KMS-11 (cell line): ENCODE measurements at regions not wholly inside any gene's neighbourhood (a gene's known extent, or its start where the extent isn't known, plus 50 kb on each side); places are given as distances from the start of the nearest gene placed in this dataset.

Experiments
- H2AFZ ChIP-seq: fragments of 200-600 bp; sonication (generic); 2 replicates; pipeline ENCODE4 v1.6.1; 2016; ENCODE audit warnings: antibody characterized with exemption, mixed run types, low read depth
- H3K27ac ChIP-seq: fragments of 200-600 bp; sonication (generic); 2 replicates; pipeline ENCODE4 v1.6.1; 2016; ENCODE audit warnings: mild to moderate bottlenecking, mixed run types
- H3K27me3 ChIP-seq: fragments of 200-600 bp; sonication (generic); 2 replicates; pipeline ENCODE4 v1.6.1; 2017; ENCODE audit warnings: mild to moderate bottlenecking, low read depth, mixed run types, moderate library complexity; ENCODE audit not compliant: insufficient read depth
- H3K36me3 ChIP-seq: fragments of 200-600 bp; sonication (generic); 2 replicates; pipeline ENCODE4 v1.6.1; 2017; ENCODE audit warnings: mild to moderate bottlenecking, mixed run types; ENCODE audit not compliant: insufficient read depth
- H3K4me1 ChIP-seq: fragments of 200-600 bp; sonication (generic); 2 replicates; pipeline ENCODE4 v1.6.1; 2016; ENCODE audit warnings: mild to moderate bottlenecking, low read depth, mixed run types; ENCODE audit not compliant: poor library complexity, severe bottlenecking
- H3K4me2 ChIP-seq: fragments of 200-600 bp; sonication (generic); 2 replicates; pipeline ENCODE4 v1.7.0; 2016; ENCODE audit warnings: mild to moderate bottlenecking, mixed run types
- H3K4me3 ChIP-seq: fragments of 200-600 bp; sonication (generic); IDR thresholded peaks from 2 replicates; pipeline ENCODE4 v1.6.1; 2017; ENCODE audit warnings: low read depth, low read length, mixed read lengths; ENCODE audit not compliant: insufficient read depth
- H3K79me2 ChIP-seq: fragments of 200-600 bp; sonication (generic); 2 replicates; pipeline ENCODE4 v1.6.1; 2016; ENCODE audit warnings: low read depth, mixed run types; ENCODE audit not compliant: insufficient read depth
- H3K9ac ChIP-seq: fragments of 200-600 bp; sonication (generic); 2 replicates; pipeline ENCODE4 v1.6.1; 2016; ENCODE audit warnings: mild to moderate bottlenecking, mixed run types
- H4K20me1 ChIP-seq: fragments of 200-600 bp; sonication (generic); 2 replicates; pipeline ENCODE4 v1.6.1; 2016; ENCODE audit warnings: mild to moderate bottlenecking, mixed run types; ENCODE audit not compliant: insufficient read depth
- TF ChIP-seq, protein P1 (sequence below): fragments of 200-600 bp; sonication (generic); conservative IDR thresholded peaks from 2 replicates; pipeline ENCODE4 v1.6.1; 2017; ENCODE audit warnings: low read depth, mild to moderate bottlenecking, antibody characterized with exemption, low read length, moderate library complexity, mixed read lengths

DNA sequence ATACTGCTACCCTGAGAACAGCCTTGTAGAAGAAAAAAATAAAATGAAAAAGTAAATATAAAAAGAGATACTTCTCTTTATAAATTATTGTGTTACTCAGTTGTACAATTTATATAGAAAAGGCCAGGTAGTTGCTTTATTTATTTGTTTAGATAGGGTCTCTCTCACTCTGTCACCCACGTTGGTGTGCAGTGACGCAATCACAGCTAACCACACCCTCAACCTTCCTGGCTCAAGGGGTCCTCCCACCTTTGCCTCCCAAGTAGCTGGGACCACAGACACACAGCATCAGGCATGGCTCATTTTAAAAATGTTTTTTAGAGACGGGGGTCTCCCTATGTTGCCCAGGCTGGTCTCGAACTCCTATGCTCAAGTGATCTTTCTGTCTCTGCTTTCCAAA, 175.4 kb upstream of the PZP start:
- TF ChIP-seq, protein P1, sequence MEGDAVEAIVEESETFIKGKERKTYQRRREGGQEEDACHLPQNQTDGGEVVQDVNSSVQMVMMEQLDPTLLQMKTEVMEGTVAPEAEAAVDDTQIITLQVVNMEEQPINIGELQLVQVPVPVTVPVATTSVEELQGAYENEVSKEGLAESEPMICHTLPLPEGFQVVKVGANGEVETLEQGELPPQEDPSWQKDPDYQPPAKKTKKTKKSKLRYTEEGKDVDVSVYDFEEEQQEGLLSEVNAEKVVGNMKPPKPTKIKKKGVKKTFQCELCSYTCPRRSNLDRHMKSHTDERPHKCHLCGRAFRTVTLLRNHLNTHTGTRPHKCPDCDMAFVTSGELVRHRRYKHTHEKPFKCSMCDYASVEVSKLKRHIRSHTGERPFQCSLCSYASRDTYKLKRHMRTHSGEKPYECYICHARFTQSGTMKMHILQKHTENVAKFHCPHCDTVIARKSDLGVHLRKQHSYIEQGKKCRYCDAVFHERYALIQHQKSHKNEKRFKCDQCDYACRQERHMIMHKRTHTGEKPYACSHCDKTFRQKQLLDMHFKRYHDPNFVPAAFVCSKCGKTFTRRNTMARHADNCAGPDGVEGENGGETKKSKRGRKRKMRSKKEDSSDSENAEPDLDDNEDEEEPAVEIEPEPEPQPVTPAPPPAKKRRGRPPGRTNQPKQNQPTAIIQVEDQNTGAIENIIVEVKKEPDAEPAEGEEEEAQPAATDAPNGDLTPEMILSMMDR, result no peak
- Histone ChIP-seq H2AFZ (no peak overlapping the region), H4K20me1 (no peaks in the 10 kb centered on the region), H3K79me2 (no peaks in the 10 kb centered on the region), H3K9ac (no peak overlapping the region), H3K4me3 (no peak overlapping the region), H3K36me3 (no peaks in the 10 kb centered on the region), H3K4me1 (no peaks in the 10 kb centered on the region), H3K4me2 (no peak overlapping the region), H3K27me3 (no peaks in the 10 kb centered on the region), H3K27ac (no peak overlapping the region)

DNA sequence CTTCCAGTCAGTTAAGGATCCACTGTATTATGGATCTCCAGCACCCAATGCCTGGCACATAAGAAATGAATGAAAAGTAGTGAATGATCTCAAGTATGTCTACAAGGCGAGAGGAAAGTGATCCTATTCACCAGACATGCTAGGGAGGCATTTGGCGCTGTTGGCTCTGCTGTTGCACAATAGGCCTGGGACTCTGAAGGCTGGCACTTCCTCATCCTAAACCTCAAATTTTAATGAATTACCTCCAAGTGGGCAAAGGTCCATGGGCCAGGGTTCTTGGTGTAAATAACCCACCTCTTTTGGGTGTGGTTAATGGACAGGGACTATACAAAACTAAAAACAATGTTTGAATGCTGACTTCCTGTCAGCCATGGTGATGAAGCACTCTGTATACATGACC, 173.4 kb upstream of the PZP start:
- H2AFZ ChIP-seq, result no peak overlapping the region
- no peaks in the 10 kb centered on the region for H3K79me2 ChIP-seq
- H3K36me3 ChIP-seq, result no peaks in the 10 kb centered on the region
- no peak overlapping the region for H3K4me3 ChIP-seq
- H3K27me3 ChIP-seq, result no peaks in the 10 kb centered on the region
- no peaks in the 10 kb centered on the region for H4K20me1 ChIP-seq
- no peak overlapping the region for H3K27ac ChIP-seq
- no peak overlapping the region for H3K4me2 ChIP-seq
- TF ChIP-seq, protein P1, result no peak
- H3K4me1 ChIP-seq, result no peaks in the 10 kb centered on the region
- no peak overlapping the region for H3K9ac ChIP-seq

DNA sequence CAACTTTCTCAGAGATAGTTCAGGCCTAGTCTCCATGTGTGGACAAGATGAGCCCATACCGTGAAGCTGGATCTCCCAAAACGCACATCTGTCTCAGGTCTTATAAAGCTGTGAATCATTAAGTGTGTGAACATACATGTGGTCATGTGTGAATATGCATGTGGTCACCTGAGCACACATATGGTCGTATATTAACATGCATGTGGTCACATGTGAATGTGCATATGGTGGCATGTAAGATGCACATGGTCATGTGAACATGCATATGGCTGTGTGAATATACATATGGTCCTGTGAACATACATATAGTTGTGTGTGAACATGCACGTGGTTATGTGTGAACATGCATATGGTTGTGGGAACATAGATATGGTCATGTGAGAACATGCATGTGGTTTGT, 172.5 kb upstream of the PZP start:
- TF ChIP-seq, protein P1, result no peak
- H3K4me2 ChIP-seq, result no peak overlapping the region

DNA sequence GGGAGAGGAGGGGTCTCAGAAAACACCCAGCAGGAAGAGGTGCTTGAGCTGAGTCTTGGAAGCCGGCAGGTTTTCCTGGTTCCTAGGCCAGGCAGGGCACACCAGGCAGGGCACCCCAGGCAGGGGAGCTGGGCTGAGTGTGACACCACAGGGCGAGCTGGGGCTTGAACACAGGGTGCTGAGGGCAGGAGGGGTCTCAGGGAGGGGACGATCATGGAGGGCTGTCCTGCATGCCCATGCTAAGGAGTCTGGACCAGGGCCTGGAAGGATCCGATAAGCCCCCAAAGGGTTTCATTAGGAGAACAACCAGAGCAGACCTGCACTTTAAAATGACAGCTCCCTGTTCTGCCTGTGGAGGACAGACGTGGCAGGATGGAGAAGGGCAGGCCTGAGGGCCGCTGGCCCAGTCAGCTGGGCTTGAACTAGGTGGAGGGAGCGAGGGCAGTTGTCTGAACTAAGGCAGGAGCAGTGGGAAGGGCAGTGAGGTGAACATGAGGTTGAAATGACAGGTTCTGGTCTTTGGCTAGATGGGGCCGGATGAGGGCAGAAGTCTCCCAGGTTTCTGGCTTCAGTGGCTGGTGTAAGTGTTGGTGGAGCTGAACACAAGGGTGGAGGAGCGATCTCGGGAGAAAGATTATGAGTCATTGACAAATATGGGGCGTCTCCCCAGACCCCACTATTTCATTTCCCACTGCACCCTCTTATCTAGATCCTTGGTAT, 171.0 kb upstream of the PZP start:
- H3K27me3 ChIP-seq, result no peaks in the 10 kb centered on the region
- no peak overlapping the region for H3K27ac ChIP-seq
- TF ChIP-seq, protein P1, result no peak; the same call in 1 of the 2 replicates
- H4K20me1 ChIP-seq, result no peaks in the 10 kb centered on the region
- H3K9ac ChIP-seq, result no peak overlapping the region
- no peaks in the 10 kb centered on the region for H3K4me1 ChIP-seq
- H3K4me2 ChIP-seq, result no peak overlapping the region
- no peaks in the 10 kb centered on the region for H3K36me3 ChIP-seq
- H3K4me3 ChIP-seq, result no peak overlapping the region
- H3K79me2 ChIP-seq, result no peaks in the 10 kb centered on the region
- no peak overlapping the region for H2AFZ ChIP-seq

More for the DNA sequence above, 172.5 kb upstream of the PZP start:
- no peaks in the 10 kb centered on the region for H3K27me3 ChIP-seq
- H4K20me1 ChIP-seq, result no peaks in the 10 kb centered on the region
- no peak overlapping the region for H3K9ac ChIP-seq
- no peak overlapping the region for H3K4me3 ChIP-seq
- H2AFZ ChIP-seq, result no peak overlapping the region
- no peaks in the 10 kb centered on the region for H3K4me1 ChIP-seq
- H3K79me2 ChIP-seq, result no peaks in the 10 kb centered on the region
- no peak overlapping the region for H3K27ac ChIP-seq
- no peaks in the 10 kb centered on the region for H3K36me3 ChIP-seq
